IMR-90 (cell line): ENCODE measurements at regions not wholly inside any gene's neighbourhood (a gene's known extent, or its start where the extent isn't known, plus 50 kb on each side); places are given as distances from the start of the nearest gene placed in this dataset.
"Not testable (repeated sequence)": the region's sequence is repeated elsewhere in the genome, so short reads cannot be mapped to it uniquely, and the experiment has no call there.

ENCODE experiments used
- CEBPB ChIP-seq: IDR thresholded peaks from 2 replicates; pipeline ENCODE4 v1.6.1; 2012; ENCODE audit warnings: low read depth, low read length, improper control_type of control experiment
- POLR2A ChIP-seq: IDR thresholded peaks from 2 replicates; pipeline ENCODE4 v1.6.1; 2012; ENCODE audit warnings: mild to moderate bottlenecking, low read depth, low read length
- SMC3 ChIP-seq: fragments of 150-350 bp; IDR thresholded peaks from 2 replicates; pipeline ENCODE4 v1.6.1; 2016; ENCODE audit warnings: low read depth, mild to moderate bottlenecking, antibody characterized with exemption, low read length, moderate library complexity
- TF ChIP-seq, protein P1 (sequence below): conservative IDR thresholded peaks from 2 replicates; pipeline ENCODE4 v1.5.1; 2012; ENCODE audit warnings: mild to moderate bottlenecking, low read depth, low read length, improper control_type of control experiment

DNA sequence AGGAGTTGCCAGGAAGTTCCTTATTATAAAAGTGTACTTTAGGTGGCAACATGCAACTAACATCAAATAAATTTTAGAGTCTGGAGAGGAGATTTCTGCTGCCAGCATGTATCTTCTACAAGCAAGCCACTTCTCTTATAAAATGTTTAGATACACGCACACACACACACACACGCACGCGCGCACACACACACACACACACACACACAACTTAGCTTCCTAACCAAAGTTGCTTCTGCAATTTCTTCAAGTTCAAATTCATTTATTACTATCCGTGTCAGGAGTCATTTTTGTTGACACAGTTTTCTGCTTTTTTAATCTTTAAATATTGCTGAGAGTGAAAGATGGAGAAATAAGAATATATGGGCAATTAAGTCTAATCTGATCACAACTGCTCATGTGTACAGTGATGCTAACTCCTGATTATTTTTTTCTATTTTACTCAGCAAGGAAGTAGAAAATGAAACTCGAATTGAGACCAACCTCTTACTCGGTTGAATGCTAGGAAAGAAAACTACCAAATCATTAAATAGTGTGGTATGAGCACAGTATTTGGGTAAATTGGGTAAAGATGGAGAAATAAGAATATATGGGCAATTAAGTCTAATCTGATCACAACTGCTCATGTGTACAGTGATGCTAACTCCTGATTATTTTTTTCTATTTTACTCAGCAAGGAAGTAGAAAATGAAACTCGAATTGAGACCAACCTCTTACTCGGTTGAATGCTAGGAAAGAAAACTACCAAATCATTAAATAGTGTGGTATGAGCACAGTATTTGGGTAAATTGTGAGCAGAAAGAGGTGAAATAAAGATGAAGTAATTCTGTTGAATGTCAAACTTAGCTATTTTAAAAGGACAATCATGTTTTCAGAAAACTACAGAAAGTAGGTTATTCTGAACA is 554.1 kb upstream of the MBL2 start:
- not testable (repeated sequence) for TF ChIP-seq CEBPB, POLR2A, SMC3
- TF ChIP-seq, protein P1, sequence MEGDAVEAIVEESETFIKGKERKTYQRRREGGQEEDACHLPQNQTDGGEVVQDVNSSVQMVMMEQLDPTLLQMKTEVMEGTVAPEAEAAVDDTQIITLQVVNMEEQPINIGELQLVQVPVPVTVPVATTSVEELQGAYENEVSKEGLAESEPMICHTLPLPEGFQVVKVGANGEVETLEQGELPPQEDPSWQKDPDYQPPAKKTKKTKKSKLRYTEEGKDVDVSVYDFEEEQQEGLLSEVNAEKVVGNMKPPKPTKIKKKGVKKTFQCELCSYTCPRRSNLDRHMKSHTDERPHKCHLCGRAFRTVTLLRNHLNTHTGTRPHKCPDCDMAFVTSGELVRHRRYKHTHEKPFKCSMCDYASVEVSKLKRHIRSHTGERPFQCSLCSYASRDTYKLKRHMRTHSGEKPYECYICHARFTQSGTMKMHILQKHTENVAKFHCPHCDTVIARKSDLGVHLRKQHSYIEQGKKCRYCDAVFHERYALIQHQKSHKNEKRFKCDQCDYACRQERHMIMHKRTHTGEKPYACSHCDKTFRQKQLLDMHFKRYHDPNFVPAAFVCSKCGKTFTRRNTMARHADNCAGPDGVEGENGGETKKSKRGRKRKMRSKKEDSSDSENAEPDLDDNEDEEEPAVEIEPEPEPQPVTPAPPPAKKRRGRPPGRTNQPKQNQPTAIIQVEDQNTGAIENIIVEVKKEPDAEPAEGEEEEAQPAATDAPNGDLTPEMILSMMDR = not testable (repeated sequence)
